HEK293T (cell line): ENCODE measurements at regions not wholly inside any gene's neighbourhood (a gene's known extent, or its start where the extent isn't known, plus 50 kb on each side); places are given as distances from the start of the nearest gene placed in this dataset.

ENCODE experiments used
- CTCF ChIA-PET: fragments of 350-600 bp; formaldehyde crosslinking; extraction: SDS; loops from one replicate; lab custom pipeline; 2021; ENCODE audit warnings: antibody characterized with exemption, inconsistent platforms; lab: Yijun Ruan, JAX
- POLR2A ChIA-PET: fragments of 350-600 bp; formaldehyde crosslinking; extraction: SDS; loops from one replicate; lab custom pipeline; 2020; ENCODE audit warnings: antibody characterized with exemption, inconsistent platforms; lab: Yijun Ruan, JAX
- DNase-seq: peaks from one replicate; pipeline ENCODE4 v3.0.0; 2012; ENCODE audit warnings: mixed read lengths; ENCODE audit errors: extremely low spot score
- ARNT ChIP-seq: fragments of 450-650 bp; IDR thresholded peaks from 2 replicates; pipeline ENCODE4 v1.6.1; 2017; ENCODE audit warnings: mild to moderate bottlenecking
- BHLHE40 ChIP-seq: fragments of 450-650 bp; IDR thresholded peaks from 2 replicates; pipeline ENCODE4 v1.6.1; 2016; ENCODE audit warnings: mild to moderate bottlenecking, moderate library complexity, borderline replicate concordance
- CTBP1 ChIP-seq: fragments of 450-650 bp; IDR thresholded peaks from 2 replicates; pipeline ENCODE4 v1.6.1; 2016; ENCODE audit warnings: borderline replicate concordance
- ELF4 ChIP-seq: fragments of 450-650 bp; IDR thresholded peaks from 2 replicates; pipeline ENCODE4 v1.6.1; 2017; ENCODE audit warnings: antibody characterized with exemption
- FOXA1 ChIP-seq: fragments of 450-650 bp; IDR thresholded peaks from 2 replicates; pipeline ENCODE4 v1.6.1; 2016; ENCODE audit warnings: mild to moderate bottlenecking
- FOXK2 ChIP-seq: fragments of 450-650 bp; IDR thresholded peaks from 2 replicates; pipeline ENCODE4 v1.6.1; 2016; ENCODE audit warnings: mild to moderate bottlenecking
- FOXM1 ChIP-seq: fragments of 450-650 bp; IDR thresholded peaks from 2 replicates; pipeline ENCODE4 v1.6.1; 2017; ENCODE audit warnings: mild to moderate bottlenecking, borderline replicate concordance
- HDGF ChIP-seq: fragments of 450-650 bp; IDR thresholded peaks from 2 replicates; pipeline ENCODE4 v1.6.1; 2017; ENCODE audit warnings: antibody characterized with exemption, borderline replicate concordance
- L3MBTL2 ChIP-seq: fragments of 450-650 bp; conservative IDR thresholded peaks from 2 replicates; pipeline ENCODE4 v1.6.1; 2016; ENCODE audit warnings: mild to moderate bottlenecking
- LEF1 ChIP-seq: fragments of 450-650 bp; IDR thresholded peaks from 2 replicates; pipeline ENCODE4 v1.6.1; 2017; ENCODE audit warnings: mild to moderate bottlenecking, borderline replicate concordance
- NFRKB ChIP-seq: fragments of 450-650 bp; IDR thresholded peaks from 2 replicates; pipeline ENCODE4 v1.6.1; 2016; ENCODE audit warnings: mild to moderate bottlenecking, moderate library complexity
- PKNOX1 ChIP-seq: fragments of 450-650 bp; IDR thresholded peaks from 2 replicates; pipeline ENCODE4 v1.6.1; 2016
- SP1 ChIP-seq: fragments of 450-650 bp; IDR thresholded peaks from 2 replicates; pipeline ENCODE4 v1.6.1; 2017
- SUZ12 ChIP-seq: fragments of 450-650 bp; IDR thresholded peaks from 2 replicates; pipeline ENCODE4 v1.6.1; 2016; ENCODE audit warnings: mild to moderate bottlenecking
- TARDBP ChIP-seq: fragments of 450-650 bp; IDR thresholded peaks from 2 replicates; pipeline ENCODE4 v1.6.1; 2016
- ZNF384 ChIP-seq: fragments of 450-650 bp; IDR thresholded peaks from 2 replicates; pipeline ENCODE4 v1.6.1; 2016

GRCh38 chr5:8807636-8808035 is 738.2 kb downstream of the SEMA5A start:
- POLR2A ChIA-PET: no interaction called here
- DNase-seq: no peak
- TF ChIP-seq HDGF (no peak), ELF4 (no peak), ARNT (no peak), ZNF384 (no peak), PKNOX1 (no peak), SUZ12 (no peak), NFRKB (no peak), FOXM1 (no peak), FOXA1 (no peak), FOXK2 (no peak), TARDBP (no peak), LEF1 (no peak), BHLHE40 (no peak), CTBP1 (no peak), L3MBTL2 (no peak), SP1 (no peak)
- CTCF ChIA-PET: no interaction called here

- ChIA-PET CTCF (no interaction called here), POLR2A (no interaction called here)
- TF ChIP-seq ZNF384 (no peak), ARNT (no peak), LEF1 (no peak)
- DNase-seq: no peak
These were observed 734.3 kb downstream of the SEMA5A start for GRCh38 chr5:8811581-8811980.

GRCh38 chr5:8813180-8813579 is 732.7 kb downstream of the SEMA5A start:
- no peak for DNase-seq
- CTCF ChIA-PET: no interaction called here

GRCh38 chr5:8814105-8814504 is 731.8 kb downstream of the SEMA5A start:
- no peak for TF ChIP-seq SP1
- TF ChIP-seq TARDBP: no peak
- TF ChIP-seq LEF1: no peak
- TF ChIP-seq BHLHE40: no peak
- POLR2A ChIA-PET: no interaction called here
- CTCF ChIA-PET: no interaction called here

More at GRCh38 chr5:8813180-8813579, 732.7 kb downstream of the SEMA5A start:
- TF ChIP-seq BHLHE40 (no peak), L3MBTL2 (no peak), PKNOX1 (no peak), FOXA1 (no peak), FOXK2 (no peak), NFRKB (no peak), LEF1 (no peak), ARNT (no peak), SP1 (no peak), ZNF384 (no peak), CTBP1 (no peak), ELF4 (no peak), SUZ12 (no peak), FOXM1 (no peak)
- POLR2A ChIA-PET: no interaction called here

GRCh38 chr5:8824371-8824770 is 721.5 kb downstream of the SEMA5A start:
- ChIA-PET POLR2A (no interaction called here), CTCF (no interaction called here)
- no peak for DNase-seq
- TF ChIP-seq SP1: no peak
- TF ChIP-seq SUZ12: no peak
- no peak for TF ChIP-seq LEF1
- no peak for TF ChIP-seq PKNOX1
- TF ChIP-seq ELF4: no peak
- TF ChIP-seq FOXK2: no peak
- no peak for TF ChIP-seq FOXM1
- TF ChIP-seq FOXA1: no peak
- no peak for TF ChIP-seq BHLHE40
- no peak for TF ChIP-seq L3MBTL2
- TF ChIP-seq NFRKB: no peak
- no peak for TF ChIP-seq ARNT
- no peak for TF ChIP-seq CTBP1
- TF ChIP-seq TARDBP: no peak
- no peak for TF ChIP-seq HDGF
- no peak for TF ChIP-seq ZNF384

More at GRCh38 chr5:8814105-8814504, 731.8 kb downstream of the SEMA5A start:
- no peak for DNase-seq

GRCh38 chr5:8825139-8825757 is 720.6 kb downstream of the SEMA5A start:
- TF ChIP-seq FOXK2 (no peak), SUZ12 (no peak), NFRKB (no peak), CTBP1 (no peak), SP1 (no peak), ELF4 (no peak), L3MBTL2 (no peak), PKNOX1 (no peak), BHLHE40 (no peak)
- ChIA-PET POLR2A (no interaction called here), CTCF (no interaction called here)
- no peak for DNase-seq
